Natural killer cell (primary cell): ENCODE measurements at regions not wholly inside any gene's neighbourhood (a gene's known extent, or its start where the extent isn't known, plus 50 kb on each side); places are given as distances from the start of the nearest gene placed in this dataset.

Experiments
- ATAC-seq, 3 donors: fragments of 150-1000 bp in 2 of 3; fragments of 200-7000 bp in 1 of 3; cut with Tn5 transposase; 1 replicate in 1 of 3; 2 replicates in 2 of 3; pipeline ENCODE4 v1.10.0; 2021; ENCODE audit warnings: mild to moderate bottlenecking in 2 of 3, moderate library complexity in 2 of 3
- DNase-seq, 2 donors: peaks; one replicate each; pipeline versions ENCODE4 v3.0.0 to v3.0.0-alpha.2; 2013 to 2021; ENCODE audit warnings: mixed read lengths in 1 of 2
- H3K27ac ChIP-seq: one replicate; pipeline ENCODE4 v1.5.1; 2013; ENCODE audit warnings: mild to moderate bottlenecking, low read length
- H3K27me3 ChIP-seq: one replicate; pipeline ENCODE4 v1.6.1; 2013; ENCODE audit warnings: low read length; ENCODE audit not compliant: control insufficient read depth, insufficient read depth
- H3K36me3 ChIP-seq: one replicate; pipeline ENCODE4 v1.6.1; 2013; ENCODE audit warnings: low read length; ENCODE audit not compliant: control insufficient read depth, insufficient read depth
- H3K4me1 ChIP-seq: one replicate; pipeline ENCODE4 v1.6.1; 2013; ENCODE audit warnings: low read length; ENCODE audit not compliant: control insufficient read depth, insufficient read depth
- H3K4me3 ChIP-seq: one replicate; pipeline ENCODE4 v1.5.1; 2013; ENCODE audit warnings: low read length
- H3K9me3 ChIP-seq: one replicate; pipeline ENCODE4 v1.6.1; 2013; ENCODE audit warnings: low read length; ENCODE audit not compliant: control insufficient read depth, insufficient read depth
- H3K27ac Mint-ChIP-seq, 2 donors: one replicate each; pipeline ENCODE4 v1.8.0; 2022; ENCODE audit warnings: mild to moderate bottlenecking in 2 of 2, mixed read lengths in 2 of 2, moderate library complexity in 1 of 2
- H3K27me3 Mint-ChIP-seq, 2 donors: one replicate each; pipeline ENCODE4 v1.8.0; 2022; ENCODE audit warnings: low read depth in 2 of 2, mixed read lengths in 2 of 2
- H3K36me3 Mint-ChIP-seq: one replicate; pipeline ENCODE4 v1.8.0; 2022; ENCODE audit warnings: mixed read lengths
- H3K4me1 Mint-ChIP-seq, 2 donors: one replicate each; pipeline ENCODE4 v1.8.0; 2022; ENCODE audit warnings: mixed read lengths in 2 of 2
- H3K4me3 Mint-ChIP-seq: one replicate; pipeline ENCODE4 v1.8.0; 2022; ENCODE audit warnings: mild to moderate bottlenecking, moderate library complexity, mixed read lengths
- H3K9me3 Mint-ChIP-seq, 2 donors: one replicate each; pipeline ENCODE4 v1.8.0; 2022; ENCODE audit warnings: mixed read lengths in 2 of 2
- CTCF ChIP-seq: fragments of 200-600 bp; IDR thresholded peaks from one replicate; pipeline ENCODE4 v1.8.0; 2022; ENCODE audit warnings: antibody characterized with exemption
- WGBS: methylation state at CpG from one replicate; pipeline ENCODE4 v1.1.7; 2013; ENCODE audit warnings: missing lambda C conversion rate; ENCODE audit not compliant: insufficient coverage; 5-methylcytosine and 5-hydroxymethylcytosine counted together
- intact Hi-C: fragments of 100-400 bp; cut with micrococcal nuclease; formaldehyde crosslinking; loops from one replicate; pipeline ENCODE4 v1.14.2; 2022

GRCh38 chr5:3187771-3188425, 407.7 kb upstream of the IRX1 start:
- no peaks in the 10 kb centered on the region for H3K9me3 ChIP-seq
- ATAC-seq = no peak
- H3K36me3 Mint-ChIP-seq = no peaks in the 10 kb centered on the region
- intact Hi-C loops = no loop called here
- no peaks in the 10 kb centered on the region for H3K4me1 Mint-ChIP-seq
- H3K4me3 Mint-ChIP-seq = no peak overlapping the region
- no peak overlapping the region for H3K27ac Mint-ChIP-seq
- H3K9me3 Mint-ChIP-seq = no peaks in the 10 kb centered on the region
- H3K27ac ChIP-seq = no peak overlapping the region
- H3K4me1 ChIP-seq = no peaks in the 10 kb centered on the region
- no peak overlapping the region for H3K4me3 ChIP-seq
- no peaks in the 10 kb centered on the region for H3K27me3 ChIP-seq
- no peak for DNase-seq
- H3K36me3 ChIP-seq = no peaks in the 10 kb centered on the region
- 89% methylated on average over 28 of the region's 28 CpGs for WGBS
- TF ChIP-seq CTCF = no peak
- H3K27me3 Mint-ChIP-seq = no peaks in the 10 kb centered on the region

- WGBS = 84% methylated on average over 10 of the region's 12 CpGs
- no peak for DNase-seq
- H3K4me3 ChIP-seq = no peak overlapping the region
Observed at GRCh38 chr5:3186736-3187405, 408.8 kb upstream of the IRX1 start.

DNA sequence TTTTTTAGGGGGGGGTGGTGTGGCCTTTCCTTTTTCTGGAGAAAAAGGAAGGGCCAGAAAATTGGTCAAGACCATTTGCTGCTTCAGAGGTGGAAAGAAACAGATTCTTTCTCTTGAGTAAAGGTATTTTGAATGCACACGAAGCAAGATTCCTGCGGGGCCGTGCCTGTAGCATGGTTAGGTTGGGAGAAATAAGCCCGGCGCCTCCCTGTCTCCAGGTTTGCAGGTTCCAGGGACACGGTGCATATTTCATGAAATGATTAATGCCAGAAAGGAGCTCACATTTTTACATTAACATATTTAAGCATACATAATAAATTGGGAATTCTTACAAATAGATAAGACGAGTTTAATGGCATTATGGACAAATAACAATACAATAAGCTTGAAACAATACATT, 409.5 kb upstream of the IRX1 start:
- H3K27me3 Mint-ChIP-seq = no peaks in the 10 kb centered on the region
- H3K9me3 Mint-ChIP-seq = no peaks in the 10 kb centered on the region

More at GRCh38 chr5:3186736-3187405, 408.8 kb upstream of the IRX1 start:
- no peak overlapping the region for H3K4me3 Mint-ChIP-seq
- no peak for TF ChIP-seq CTCF
- H3K27ac Mint-ChIP-seq = no peak overlapping the region
- no peaks in the 10 kb centered on the region for H3K4me1 Mint-ChIP-seq
- H3K9me3 Mint-ChIP-seq = no peaks in the 10 kb centered on the region
- Histone ChIP-seq H3K4me1 (no peaks in the 10 kb centered on the region), H3K9me3 (no peaks in the 10 kb centered on the region), H3K27ac (no peak overlapping the region), H3K36me3 (no peaks in the 10 kb centered on the region), H3K27me3 (no peaks in the 10 kb centered on the region)
- H3K27me3 Mint-ChIP-seq = no peaks in the 10 kb centered on the region
- no peak for ATAC-seq
- no peaks in the 10 kb centered on the region for H3K36me3 Mint-ChIP-seq
- intact Hi-C loops = no loop called here

More for the DNA sequence above, 409.5 kb upstream of the IRX1 start:
- 100% methylated on average over 5 of the region's 7 CpGs for WGBS
- no peaks in the 10 kb centered on the region for H3K27me3 ChIP-seq
- no peak overlapping the region for H3K27ac ChIP-seq
- Mint-ChIP-seq H3K36me3 (no peaks in the 10 kb centered on the region), H3K4me3 (no peak overlapping the region), H3K4me1 (no peaks in the 10 kb centered on the region), H3K27ac (no peak overlapping the region)
- DNase-seq (no peak), ATAC-seq (no peak)
- no peaks in the 10 kb centered on the region for H3K36me3 ChIP-seq
- no peak overlapping the region for H3K4me3 ChIP-seq
- TF ChIP-seq CTCF = no peak
- no peaks in the 10 kb centered on the region for H3K4me1 ChIP-seq
- no peaks in the 10 kb centered on the region for H3K9me3 ChIP-seq
- intact Hi-C loops = no loop called here
